CD4-positive, alpha-beta T cell treated with Interleukin-4 for 4 hours (primary cell): ENCODE measurements at regions not wholly inside any gene's neighbourhood (a gene's known extent, or its start where the extent isn't known, plus 50 kb on each side); places are given as distances from the start of the nearest gene placed in this dataset.
"Not testable (repeated sequence)": the region's sequence is repeated elsewhere in the genome, so short reads cannot be mapped to it uniquely, and the experiment has no call there.

Experiments used
- DNase-seq: peaks from one replicate; pipeline ENCODE4 v3.0.0-alpha.2; 2020

DNA sequence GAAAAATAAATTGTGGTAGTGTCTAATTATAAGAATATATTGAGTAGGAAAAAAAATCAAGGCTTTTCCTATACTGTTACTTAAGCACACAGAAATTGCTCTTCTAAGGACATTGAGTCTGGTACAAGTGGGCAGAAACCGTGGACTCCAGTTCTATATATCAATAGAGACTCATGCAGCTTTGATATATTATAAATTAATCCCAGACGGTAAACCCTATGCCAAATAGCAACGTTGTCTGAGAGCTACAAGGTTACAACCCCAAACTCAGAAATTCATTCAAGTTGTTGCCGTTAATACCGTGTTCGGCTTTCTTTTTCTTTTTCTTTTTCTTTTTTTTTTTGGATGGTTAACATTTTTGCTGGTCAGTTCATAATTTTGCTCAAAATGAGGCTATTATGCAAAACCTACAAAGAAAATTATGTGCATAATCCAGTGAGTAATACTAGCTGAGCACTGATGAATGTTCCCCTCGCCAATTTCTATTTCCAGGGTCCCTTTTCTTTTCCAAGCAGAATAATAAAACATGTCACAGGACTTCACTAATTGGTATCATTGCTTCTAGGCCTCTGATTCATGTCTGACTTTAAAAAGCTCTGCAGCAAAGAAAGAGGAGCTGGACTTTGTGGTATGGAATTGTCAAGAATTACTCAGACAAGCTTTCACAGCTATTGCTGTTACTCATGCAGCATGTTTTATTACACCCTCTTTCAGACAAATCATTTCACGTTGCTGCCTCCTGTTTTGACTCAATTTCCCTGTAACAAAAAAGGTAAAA lies 737.7 kb downstream of the NLGN4X start:
- no peak for DNase-seq

DNA sequence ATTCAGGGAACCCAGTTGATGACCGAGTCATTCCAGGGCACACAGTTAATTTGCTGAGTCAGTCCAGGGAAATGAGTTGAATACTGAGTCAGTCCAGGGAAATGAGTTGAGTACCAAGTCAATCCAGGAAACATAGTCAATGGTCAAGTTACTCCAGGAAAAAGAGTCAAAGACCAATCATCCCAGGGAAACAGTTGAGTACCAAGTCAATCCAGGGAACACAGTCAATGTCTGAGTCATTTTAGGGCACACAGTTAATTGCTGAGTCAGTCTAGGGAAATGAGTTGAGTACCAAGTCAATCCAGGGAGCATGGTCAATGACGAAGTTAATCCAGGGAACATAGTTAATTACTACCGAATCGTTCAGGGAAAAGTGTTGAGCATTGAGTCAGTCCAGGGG lies 754.4 kb downstream of the NLGN4X start:
- no peak for DNase-seq

DNA sequence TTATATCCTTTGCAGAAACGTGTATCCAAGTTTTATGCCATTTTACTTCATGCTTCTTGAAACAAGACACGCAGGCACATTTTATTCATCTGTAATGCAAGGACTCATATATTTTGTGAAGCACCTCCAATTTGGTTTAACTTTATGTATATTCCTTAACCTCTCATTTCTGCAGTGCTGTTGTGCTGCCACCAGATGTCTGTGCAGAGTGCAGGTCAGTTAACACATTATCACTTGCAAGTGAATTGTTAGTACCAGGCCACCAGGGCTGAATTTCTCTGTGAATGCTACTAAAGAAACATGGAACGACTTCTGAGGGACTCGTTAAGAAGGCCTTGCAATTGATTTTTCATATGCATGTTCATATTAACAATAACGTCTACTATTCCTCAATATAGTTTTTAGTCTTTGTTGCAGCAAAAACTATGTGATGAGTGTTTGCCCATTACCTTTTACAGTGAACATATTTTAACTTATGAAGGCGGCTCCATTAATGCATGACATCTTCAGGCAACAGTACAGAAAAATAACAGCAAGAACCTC lies 770.3 kb downstream of the NLGN4X start:
- DNase-seq, result no peak

DNA sequence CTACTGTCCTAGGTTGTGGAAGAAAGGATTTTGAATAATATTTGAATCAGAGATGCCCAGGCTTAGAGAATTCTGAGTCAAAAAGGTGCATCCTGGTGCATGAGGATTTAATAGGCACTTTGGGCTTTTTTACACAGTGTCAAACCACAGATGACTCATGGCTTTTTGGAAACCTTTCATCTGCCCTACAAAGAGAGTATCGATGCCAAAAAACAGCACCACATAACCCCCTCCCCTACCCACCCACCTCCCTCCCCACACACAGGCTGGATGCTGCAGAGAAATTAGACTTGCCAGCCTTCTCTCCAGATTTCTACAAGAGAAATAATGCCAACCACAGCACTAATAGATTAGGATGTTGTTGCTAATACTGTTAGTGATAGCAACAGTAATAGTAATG lies 779.3 kb downstream of the NLGN4X start:
- no peak for DNase-seq

DNA sequence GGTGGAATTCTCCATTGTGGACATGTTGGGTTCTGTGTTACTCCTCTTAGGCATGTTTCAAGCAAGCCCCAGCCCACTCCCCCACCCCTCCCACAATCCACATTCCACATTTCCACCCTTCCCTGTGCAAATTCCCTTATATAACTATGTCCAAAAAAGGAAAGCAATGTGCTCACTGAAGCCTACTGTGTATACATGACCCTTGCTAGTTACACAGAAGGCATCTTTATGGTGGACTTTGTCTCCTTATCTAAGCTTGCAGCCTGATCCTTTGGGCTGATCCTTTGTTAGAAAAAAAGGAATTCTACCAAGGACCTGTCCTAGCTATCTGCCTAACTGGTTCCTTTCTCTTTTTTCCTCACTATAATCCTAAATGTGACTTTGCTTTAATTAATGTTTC lies 796.8 kb downstream of the NLGN4X start:
- no peak for DNase-seq

DNA sequence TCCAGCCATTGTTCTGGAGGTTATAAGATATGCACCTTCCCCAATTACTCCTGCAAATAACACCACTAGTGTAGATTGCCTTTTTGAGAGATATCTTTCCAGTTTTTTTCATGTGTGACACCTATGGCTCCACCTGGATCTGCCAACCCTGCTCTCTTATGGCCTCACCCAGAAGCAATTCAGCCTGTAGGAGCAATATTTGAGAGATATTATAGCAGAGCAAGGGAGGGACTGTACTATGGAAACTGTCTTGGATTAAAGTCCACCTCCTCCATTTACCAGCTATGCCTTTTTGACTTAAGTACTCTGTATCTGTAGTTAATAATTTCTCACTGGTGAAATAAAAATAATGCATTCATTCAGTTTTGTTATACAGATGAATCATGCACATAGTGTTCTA lies 803.5 kb downstream of the NLGN4X start:
- no peak for DNase-seq

DNA sequence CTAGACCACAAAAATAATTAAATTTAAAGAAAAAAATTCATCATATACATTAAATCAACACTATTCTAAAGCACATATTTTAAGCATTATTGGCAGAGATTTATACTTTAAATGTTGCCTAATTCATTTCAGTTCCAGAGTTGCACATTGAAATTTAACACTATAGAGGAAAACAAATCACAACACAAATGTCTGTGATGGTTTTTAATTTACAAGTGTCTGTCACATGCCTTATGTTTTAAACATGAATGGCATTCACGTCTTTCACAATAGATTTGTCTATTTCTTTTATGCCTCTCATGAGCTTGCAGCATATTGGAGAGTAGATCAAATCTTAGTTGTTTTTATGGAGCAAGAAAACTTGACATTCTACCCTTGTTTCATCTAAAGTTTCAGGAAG lies 811.3 kb downstream of the NLGN4X start:
- DNase-seq, result no peak

DNA sequence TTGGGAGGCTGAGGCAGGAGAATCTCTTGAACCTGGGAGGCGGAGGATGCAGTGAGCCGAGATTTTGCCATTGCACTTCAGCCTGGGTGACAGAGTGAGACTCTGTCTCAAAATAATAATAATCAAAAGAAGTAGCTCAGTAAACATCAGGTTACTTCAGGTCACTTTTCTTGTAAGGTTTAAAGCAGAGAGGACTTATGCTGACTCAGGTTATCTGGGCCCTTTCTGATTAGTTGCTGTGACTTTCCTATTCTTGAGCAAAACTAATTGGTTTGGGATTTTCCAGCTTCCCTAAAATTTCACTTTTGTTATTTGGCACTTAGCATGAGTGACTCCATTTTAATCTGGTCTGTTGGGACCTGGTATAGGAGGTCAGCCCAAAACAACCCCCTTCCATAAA lies 812.9 kb downstream of the NLGN4X start:
- no peak for DNase-seq

DNA sequence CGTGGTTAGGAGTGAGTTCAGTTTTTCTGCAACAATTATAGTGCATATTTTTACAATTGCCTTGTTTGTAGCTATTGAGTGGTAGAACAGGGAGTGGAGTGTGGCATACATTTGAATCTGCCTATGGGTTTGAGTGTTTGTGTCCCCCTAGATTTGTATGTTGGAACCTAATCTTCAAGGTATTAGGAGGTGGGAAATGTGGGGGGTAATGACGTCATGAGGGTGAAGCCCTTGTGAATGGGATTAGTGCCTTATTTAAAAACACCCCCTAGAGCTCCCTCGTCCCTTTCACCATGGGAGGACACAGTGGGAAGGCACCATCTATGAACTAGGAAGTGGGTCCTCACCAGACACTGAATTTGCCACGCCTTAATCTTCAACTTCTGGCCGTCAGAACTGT lies 819.6 kb downstream of the NLGN4X start:
- no peak for DNase-seq

DNA sequence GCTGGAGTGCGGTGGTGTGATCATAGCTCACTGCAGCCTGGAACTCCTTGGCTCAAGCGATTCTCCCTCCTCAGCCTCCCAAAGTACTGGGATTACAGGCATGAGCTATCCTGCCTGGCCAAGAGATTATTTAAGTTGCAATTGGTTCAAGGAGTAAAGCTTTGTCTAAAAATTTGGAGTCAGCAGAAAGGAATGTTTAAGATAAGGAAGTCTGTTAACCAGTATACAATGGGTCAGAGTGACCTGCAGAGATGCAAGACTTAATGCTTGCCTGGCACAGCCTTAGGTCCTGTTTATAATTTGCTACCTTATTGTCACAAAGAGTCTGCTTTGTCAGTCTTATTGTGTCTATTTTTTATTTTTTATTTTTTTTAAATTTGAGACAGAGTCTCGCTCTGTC lies 826.2 kb downstream of the NLGN4X start:
- no peak for DNase-seq

DNA sequence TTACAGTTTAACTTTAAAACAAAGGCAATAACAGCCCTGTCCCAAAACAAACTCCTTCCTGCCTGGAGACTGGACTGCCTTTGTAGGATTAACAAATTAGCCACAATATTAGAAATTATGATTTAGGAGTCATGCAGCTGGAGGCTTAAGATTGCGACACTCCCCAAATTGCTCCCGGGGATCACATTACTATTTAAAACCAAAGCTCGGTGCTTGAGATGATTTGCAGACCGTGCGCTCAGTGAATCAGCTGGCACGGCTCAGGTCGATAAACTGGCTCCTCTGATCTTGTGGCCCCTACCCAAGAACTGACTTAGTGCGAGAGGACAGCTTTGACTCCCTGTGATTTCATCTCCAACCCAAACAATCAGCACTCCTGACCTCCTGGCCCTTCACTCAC lies 829.3 kb downstream of the NLGN4X start:
- DNase-seq, result no peak

DNA sequence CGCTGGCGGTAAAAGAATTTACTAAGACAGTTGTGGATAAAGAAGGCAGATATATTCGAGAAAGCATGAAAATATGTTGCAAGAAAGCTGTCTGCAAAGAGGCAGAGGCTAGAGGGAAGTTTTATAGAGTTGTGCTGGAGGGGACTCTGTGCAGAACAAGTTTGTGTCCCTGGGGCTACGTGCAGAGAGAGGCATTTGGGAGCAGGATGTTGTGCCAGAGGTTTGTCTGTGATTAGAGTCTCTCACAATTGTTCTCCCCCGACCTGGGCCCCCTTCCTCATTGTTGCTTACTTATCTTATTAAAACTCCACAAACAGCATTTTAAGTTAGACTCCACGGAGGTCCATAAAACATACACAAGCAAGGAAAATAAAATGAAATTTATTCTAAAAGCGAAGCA lies 831.3 kb downstream of the NLGN4X start:
- no peak for DNase-seq

DNA sequence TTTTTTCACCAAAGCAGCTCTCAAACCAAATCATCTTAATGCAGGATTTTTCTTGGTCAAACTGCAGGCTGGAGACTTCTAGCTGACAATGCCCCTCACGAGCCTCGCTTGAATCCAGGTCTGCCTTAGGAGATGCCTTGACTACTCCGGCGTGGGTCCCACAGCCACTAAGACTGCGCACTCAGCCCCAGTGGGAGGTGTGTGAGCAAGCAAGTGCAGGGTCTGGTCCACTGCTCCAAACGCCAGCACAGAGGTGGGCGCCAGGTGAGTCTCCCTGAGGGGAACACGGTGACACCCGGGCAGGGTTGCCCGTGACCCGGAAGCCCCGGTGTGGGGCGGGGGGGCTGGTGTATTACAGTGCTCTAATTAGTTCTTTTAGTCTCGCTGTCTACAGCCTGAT lies 838.3 kb downstream of the NLGN4X start:
- DNase-seq, result no peak

DNA sequence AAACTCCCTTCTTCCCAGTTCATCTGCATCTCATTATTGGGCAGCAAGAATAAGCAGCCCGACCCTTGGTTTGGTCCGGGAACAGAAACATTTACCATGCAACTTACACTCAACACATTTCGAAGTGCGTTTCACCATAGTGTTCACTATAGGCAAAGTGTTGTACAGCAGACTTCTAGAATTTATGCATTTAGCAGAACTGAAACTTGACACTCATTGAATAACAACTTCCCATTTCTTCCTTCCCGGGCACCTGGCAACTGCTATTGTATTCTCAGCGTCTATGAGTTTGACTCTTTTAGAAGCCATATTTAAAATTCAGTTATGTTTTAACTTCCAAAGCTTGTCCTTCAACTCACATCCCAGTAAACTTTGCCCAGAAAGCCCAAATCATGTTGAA lies 840.6 kb downstream of the NLGN4X start:
- DNase-seq, result no peak

DNA sequence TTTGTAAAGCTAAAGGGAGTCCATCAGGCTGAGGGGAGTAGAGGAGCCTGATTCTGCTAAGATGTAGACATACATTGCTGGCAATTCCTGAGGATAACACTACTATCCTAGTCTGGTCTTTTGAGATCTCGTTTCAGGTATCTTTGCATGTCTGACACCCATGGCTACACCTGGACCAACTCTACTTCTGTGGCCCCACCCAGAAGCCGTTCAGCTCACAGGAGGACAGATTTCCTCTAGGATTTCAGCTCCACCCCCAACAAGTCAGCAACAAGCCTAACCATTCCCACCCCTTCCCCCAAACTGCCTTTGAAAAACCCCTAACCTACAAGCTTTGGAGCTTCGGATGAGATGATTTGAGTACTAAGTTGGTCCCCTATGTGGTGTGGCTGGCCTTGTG lies 848.2 kb downstream of the NLGN4X start:
- no peak for DNase-seq

DNA sequence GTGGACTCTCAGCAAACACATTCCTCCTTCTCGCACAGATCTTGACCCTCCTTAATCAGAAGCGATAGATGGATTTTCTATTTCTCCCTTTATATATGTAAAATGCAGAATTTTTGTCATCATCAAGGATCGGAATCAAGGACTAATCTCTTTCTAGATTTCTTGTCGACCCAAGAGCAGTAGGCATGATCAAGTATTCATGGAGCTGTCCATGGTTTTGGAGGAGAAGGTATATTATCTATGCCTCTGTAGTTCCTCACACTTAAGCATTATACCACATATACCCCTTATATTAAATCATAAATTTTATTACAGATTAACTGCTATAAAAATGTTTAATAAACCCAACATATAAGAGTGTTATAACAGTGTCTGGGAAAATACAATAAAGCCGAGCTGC lies 886.8 kb downstream of the NLGN4X start:
- DNase-seq, result no peak

DNA sequence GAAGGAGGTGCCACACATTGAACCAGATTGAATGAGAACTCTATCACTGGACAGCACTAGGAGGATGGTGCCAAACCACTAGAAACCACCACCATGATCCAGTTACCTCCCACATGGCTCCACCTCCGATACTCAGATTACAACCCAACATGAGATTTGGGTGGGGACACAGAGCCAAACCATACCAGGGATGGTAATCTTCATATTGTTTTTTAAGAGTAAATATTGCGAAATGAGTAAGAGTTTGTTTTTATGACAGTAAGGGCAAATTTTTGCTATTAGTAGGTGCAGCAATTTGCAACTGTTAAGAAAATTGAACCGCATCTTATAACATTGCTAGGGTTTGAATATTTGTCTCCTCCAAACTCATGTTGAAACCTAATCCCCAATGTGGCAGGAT lies 891.5 kb downstream of the NLGN4X start:
- DNase-seq, result no peak

DNA sequence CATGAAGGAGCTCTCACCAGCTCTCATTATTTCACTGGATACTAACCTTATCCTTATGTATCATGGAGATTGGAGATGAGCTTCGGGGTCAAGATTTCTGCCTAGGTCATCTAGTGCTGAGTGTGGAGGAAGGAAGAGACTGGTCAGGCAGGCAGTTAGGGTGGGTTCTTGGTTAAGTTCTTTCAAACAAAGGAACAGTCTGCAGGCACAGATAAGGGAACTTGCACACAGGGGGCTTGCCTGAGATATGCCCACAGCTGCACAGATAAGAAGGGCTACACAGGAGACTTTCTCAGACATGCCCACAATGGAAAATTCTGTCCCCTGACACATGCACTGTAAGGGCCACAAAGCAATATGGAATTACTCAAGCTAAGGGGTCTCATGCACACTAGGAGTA lies 904.1 kb downstream of the NLGN4X start:
- DNase-seq, result no peak

DNA sequence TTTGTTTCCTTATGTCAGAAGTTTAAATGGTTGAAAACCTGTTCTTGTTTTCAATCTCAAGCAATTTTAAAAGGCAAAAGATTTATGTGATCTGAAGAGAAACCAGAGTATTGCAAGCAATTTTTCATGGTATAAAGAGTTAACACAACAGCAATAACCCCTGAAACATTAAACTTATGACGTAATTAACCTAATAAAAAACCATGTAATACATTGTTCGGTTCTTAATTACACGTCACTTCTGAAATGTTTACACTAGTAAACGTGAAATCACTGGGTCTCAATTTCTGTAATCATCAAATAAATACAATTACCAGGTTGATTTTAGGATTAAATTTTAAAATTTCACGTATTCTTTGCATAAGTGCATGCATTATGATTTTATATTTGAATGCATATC lies 914.5 kb downstream of the NLGN4X start:
- DNase-seq, result no peak

DNA sequence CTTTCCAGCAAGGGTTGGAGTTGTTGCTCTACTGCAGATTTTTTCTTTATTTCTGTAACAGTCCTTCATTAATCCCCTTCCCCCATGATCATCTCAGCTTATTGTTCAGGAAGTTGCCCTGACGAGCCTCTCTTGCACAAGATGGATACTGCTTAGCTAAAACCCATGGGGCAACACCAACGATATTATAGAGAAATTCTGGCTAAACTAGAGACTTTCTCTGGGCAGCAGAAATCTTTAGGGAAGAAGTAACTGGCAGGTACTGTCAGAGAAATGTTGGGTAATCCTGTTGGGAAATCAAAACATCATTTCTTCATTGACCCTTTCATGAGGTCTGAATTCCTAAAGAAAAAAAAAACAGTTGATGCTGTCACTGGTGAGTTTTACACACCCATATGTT lies 921.3 kb downstream of the NLGN4X start:
- DNase-seq, result no peak

DNA sequence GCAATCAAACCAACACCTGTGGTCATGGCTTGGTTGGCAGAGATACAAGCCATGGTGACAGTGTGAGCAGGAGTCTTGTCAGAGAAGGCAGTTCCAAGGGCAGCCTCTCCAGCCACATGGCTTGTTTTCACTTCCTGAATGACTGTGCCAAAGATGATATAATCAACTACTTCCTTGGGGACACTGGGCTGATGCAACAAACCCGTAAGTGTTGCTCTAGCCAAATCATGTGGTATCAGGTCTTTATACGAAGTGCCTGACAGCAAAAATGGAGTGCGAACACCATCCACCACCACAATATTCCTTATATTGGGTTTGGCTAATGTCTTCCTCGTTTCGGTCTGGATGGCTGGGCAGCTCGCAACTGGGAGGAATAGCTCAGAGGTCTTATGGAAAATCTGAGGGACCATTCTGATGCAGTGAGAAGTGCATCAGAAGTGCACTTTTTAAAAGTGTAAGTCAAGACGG lies 922.0 kb downstream of the NLGN4X start:
- no peak for DNase-seq

DNA sequence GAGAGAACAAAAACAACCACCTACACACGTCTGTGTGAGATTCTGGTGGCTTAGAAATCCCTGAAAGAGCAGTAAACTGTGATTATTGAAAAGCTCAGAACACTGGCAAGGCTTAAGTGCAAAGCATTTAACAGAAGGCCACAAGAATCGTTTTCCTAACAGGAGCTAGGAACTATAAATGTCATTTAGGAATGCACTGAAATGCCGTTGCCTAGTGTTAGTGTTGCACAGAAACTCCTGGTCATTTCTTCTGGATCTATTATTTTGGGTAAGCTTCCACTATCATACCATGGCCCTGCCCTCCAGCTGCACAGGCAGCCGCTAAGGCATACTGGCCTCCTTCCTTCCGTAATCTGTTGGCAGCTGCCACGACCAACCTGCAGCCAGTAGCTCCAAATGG lies 923.2 kb downstream of the NLGN4X start:
- no peak for DNase-seq

DNA sequence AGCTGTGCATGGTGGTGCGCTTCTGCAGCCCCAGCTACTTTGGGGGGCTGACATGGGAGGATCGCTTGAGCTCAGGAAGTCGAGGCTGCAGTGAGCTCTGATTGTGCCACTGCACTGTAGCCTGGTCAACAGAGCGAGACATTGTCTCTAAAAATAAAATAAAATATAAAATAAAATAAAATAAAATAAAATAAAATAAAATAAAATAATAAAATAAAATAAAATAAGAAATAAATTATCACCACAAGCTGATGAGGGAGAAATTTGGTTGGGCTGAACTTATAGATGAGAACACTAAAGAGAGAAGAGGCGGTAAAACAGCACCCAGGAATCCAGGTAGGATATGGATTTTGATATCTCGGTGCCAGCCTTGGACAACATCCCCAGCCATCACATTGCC lies 933.7 kb downstream of the NLGN4X start:
- no peak for DNase-seq

DNA sequence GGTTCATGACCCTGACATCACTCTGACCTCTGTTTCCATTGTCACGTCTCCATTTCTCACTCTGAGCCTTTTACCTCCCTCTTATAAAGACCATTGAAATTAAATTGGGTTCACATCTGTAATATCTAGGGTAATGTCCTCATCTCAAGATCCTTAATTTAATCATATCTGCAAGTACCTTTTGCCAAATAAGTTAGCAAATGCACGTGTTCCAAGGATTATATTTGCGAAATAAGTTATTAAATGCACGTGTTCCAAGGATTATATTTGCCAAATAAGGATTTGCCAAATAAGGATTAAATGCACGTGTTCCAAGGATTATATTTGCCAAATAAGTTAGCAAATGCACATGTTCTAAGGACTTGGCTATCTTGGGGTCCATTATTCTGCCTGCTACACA lies 938.0 kb downstream of the NLGN4X start:
- DNase-seq, result no peak

DNA sequence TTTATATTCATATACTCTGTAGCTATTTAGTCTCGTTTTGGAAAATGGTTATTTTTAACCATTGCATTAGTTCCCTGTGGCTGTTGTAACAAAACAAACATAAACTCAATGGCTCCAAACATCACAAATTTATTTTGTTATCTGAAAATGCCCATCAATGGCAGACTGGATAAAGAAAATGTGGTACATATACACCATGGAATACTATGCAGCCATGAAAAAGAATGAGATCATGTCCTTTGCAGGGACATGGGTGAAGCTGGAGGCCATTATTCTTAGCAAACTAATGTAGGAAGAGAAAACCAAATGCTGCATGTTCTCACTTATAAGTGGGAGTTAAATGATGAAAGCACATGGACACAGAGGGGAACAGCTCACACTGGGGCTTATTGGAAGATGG lies 938.7 kb downstream of the NLGN4X start:
- DNase-seq, result not testable (repeated sequence)
